ENCODE measurements at regions not wholly inside any gene's neighbourhood (a gene's known extent, or its start where the extent isn't known, plus 50 kb on each side); places are given as distances from the start of the nearest gene placed in this dataset.

DNA sequence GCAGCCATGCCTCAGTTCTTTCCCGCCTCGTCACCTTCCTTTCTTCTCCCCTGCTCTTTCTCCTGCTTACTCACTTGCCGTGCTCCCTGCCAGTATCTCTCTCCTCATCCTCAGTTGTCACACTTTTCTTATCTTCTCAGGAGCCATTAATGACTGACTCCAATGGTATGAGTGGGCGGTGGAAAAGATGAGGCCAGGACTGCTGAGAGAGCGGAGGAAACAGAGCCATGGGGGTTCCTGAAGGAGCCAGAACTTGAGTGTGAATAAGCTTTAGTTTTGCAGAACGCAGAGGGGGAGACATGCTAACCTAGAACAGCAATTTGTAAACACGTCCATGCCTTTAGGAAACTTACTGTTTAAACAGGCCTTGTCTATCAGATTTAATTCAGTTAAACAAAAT is 126.5 kb downstream of the CHIC2 start:
- H3K4me3 ChIP-seq (replicated peaks in 1 of 3; ENCODE audit: low read depth in 2 of 3, low read length in 3 of 3): no peak overlapping the region
- WGBS (ENCODE audit: insufficient coverage): 89% methylated on average over 5 of the region's 7 CpGs
- H3K9ac ChIP-seq (ENCODE audit: insufficient read depth, low read length, poor library complexity, severe bottlenecking): no peak overlapping the region
- peaks cover 2 to 6% (median 3%) of the 10 kb centered on the region in 3 donors for H3K27me3 Mint-ChIP-seq (ENCODE audit: low read depth in 3 of 3)
- H3K79me2 ChIP-seq (ENCODE audit: insufficient read depth, low read length): no peaks in the 10 kb centered on the region
- H3K4me1 ChIP-seq (ENCODE audit: control insufficient read depth in 1 of 2, insufficient read depth in 2 of 2, low read length in 2 of 2): no peaks in the 10 kb centered on the region
- H3K4me3 Mint-ChIP-seq: peak overlapping the region in 1 of 2 donors; percentile 13
- H3K36me3 ChIP-seq (replicated peaks in 1 of 2; ENCODE audit: control insufficient read depth in 1 of 2, insufficient read depth in 2 of 2, low read length in 2 of 2): no peaks in the 10 kb centered on the region
- TF ChIP-seq, protein P1, sequence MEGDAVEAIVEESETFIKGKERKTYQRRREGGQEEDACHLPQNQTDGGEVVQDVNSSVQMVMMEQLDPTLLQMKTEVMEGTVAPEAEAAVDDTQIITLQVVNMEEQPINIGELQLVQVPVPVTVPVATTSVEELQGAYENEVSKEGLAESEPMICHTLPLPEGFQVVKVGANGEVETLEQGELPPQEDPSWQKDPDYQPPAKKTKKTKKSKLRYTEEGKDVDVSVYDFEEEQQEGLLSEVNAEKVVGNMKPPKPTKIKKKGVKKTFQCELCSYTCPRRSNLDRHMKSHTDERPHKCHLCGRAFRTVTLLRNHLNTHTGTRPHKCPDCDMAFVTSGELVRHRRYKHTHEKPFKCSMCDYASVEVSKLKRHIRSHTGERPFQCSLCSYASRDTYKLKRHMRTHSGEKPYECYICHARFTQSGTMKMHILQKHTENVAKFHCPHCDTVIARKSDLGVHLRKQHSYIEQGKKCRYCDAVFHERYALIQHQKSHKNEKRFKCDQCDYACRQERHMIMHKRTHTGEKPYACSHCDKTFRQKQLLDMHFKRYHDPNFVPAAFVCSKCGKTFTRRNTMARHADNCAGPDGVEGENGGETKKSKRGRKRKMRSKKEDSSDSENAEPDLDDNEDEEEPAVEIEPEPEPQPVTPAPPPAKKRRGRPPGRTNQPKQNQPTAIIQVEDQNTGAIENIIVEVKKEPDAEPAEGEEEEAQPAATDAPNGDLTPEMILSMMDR (IDR thresholded peaks at IDR 0.05): no peak
- no peaks in the 10 kb centered on the region for H3K4me1 Mint-ChIP-seq
- intact Hi-C loops (cut with micrococcal nuclease): no loop called here
- H3K9me3 ChIP-seq (replicated peaks in 1 of 2; ENCODE audit: control insufficient read depth in 1 of 2, insufficient read depth in 1 of 2, low read length in 2 of 2): no peaks in the 10 kb centered on the region
- H3K9me3 Mint-ChIP-seq: peaks cover 3 to 14% (median 8%) of the 10 kb centered on the region in 7 donors
- H3K27ac ChIP-seq (ENCODE audit: low read depth in 1 of 2, low read length in 2 of 2): no peak overlapping the region
- H4K20me1 ChIP-seq (ENCODE audit: insufficient read depth, low read length): no peaks in the 10 kb centered on the region
- H2AFZ ChIP-seq (ENCODE audit: insufficient read depth, low read depth, low read length, poor library complexity, severe bottlenecking): no peak overlapping the region
- no peak for DNase-seq
- no peaks in the 10 kb centered on the region for H3K36me3 Mint-ChIP-seq
- no peaks in the 10 kb centered on the region for H3K27me3 ChIP-seq (ENCODE audit: control insufficient read depth in 2 of 2, insufficient read depth in 2 of 2, low read length in 2 of 2)
- no peak overlapping the region for H3K27ac Mint-ChIP-seq
- H3K4me2 ChIP-seq (replicated peaks; ENCODE audit: extremely low read depth, low read length, poor library complexity, severe bottlenecking): no peak overlapping the region

DNA sequence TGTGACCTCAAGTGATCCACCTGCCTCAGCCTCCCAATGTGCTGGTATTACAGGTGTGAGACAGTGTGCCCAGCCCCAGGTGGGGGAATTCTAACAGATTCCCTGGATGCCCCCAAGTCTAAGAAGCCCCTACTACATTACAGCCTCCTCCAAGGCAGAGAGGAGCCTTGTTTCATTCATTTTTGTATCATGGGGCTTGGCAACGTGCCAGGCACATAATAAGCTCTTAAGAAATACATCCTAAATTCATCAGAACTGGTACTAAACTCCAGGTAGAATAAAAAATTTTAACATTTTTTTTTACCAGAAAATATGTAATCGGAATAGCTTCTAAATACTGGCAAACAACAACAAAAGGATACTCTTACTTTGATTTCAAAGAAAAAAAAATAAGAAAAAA is 127.1 kb downstream of the CHIC2 start:
- no peak overlapping the region for H3K4me3 ChIP-seq (replicated peaks in 1 of 3; ENCODE audit: low read depth in 2 of 3, low read length in 3 of 3)
- H3K36me3 Mint-ChIP-seq: no peaks in the 10 kb centered on the region
- no peaks in the 10 kb centered on the region for H3K4me1 Mint-ChIP-seq
- intact Hi-C loops (cut with micrococcal nuclease): no loop called here
- no peaks in the 10 kb centered on the region for H3K4me1 ChIP-seq (ENCODE audit: control insufficient read depth in 1 of 2, insufficient read depth in 2 of 2, low read length in 2 of 2)
- no peak overlapping the region for H3K4me2 ChIP-seq (replicated peaks; ENCODE audit: extremely low read depth, low read length, poor library complexity, severe bottlenecking)
- no peaks in the 10 kb centered on the region for H3K27me3 ChIP-seq (ENCODE audit: control insufficient read depth in 2 of 2, insufficient read depth in 2 of 2, low read length in 2 of 2)
- no peak overlapping the region for H2AFZ ChIP-seq (ENCODE audit: insufficient read depth, low read depth, low read length, poor library complexity, severe bottlenecking)
- TF ChIP-seq, protein P1 (IDR thresholded peaks at IDR 0.05): no peak
- no peaks in the 10 kb centered on the region for H3K36me3 ChIP-seq (replicated peaks in 1 of 2; ENCODE audit: control insufficient read depth in 1 of 2, insufficient read depth in 2 of 2, low read length in 2 of 2)
- peaks cover 2 to 7% (median 3%) of the 10 kb centered on the region in 3 donors for H3K27me3 Mint-ChIP-seq (ENCODE audit: low read depth in 3 of 3)
- no peak overlapping the region for H3K9ac ChIP-seq (ENCODE audit: insufficient read depth, low read length, poor library complexity, severe bottlenecking)
- no peak overlapping the region for H3K27ac Mint-ChIP-seq
- DNase-seq: no peak
- H3K27ac ChIP-seq (ENCODE audit: low read depth in 1 of 2, low read length in 2 of 2): no peak overlapping the region
- no peaks in the 10 kb centered on the region for H3K79me2 ChIP-seq (ENCODE audit: insufficient read depth, low read length)
- no peak overlapping the region for H3K4me3 Mint-ChIP-seq
- no peaks in the 10 kb centered on the region for H3K9me3 ChIP-seq (replicated peaks in 1 of 2; ENCODE audit: control insufficient read depth in 1 of 2, insufficient read depth in 1 of 2, low read length in 2 of 2)
- WGBS (ENCODE audit: insufficient coverage): 83% methylated on average over 1 of the region's 2 CpGs
- peaks cover 3 to 14% (median 8%) of the 10 kb centered on the region in 7 donors for H3K9me3 Mint-ChIP-seq
- no peaks in the 10 kb centered on the region for H4K20me1 ChIP-seq (ENCODE audit: insufficient read depth, low read length)

Data from CD14-positive monocyte (primary cell).